Body of pancreas (tissue), 4 donors: ENCODE measurements at regions not wholly inside any gene's neighbourhood (a gene's known extent, or its start where the extent isn't known, plus 50 kb on each side); places are given as distances from the start of the nearest gene placed in this dataset.

Experiments
- POLR2A ChIP-seq, 3 donors: fragments of 450-650 bp; IDR thresholded peaks; one replicate each; pipeline ENCODE4 v1.6.1; 2016; ENCODE audit warnings: antibody characterized with exemption in 3 of 3, mild to moderate bottlenecking in 2 of 3
- TF ChIP-seq, protein P1 (sequence below), 7 experiments: fragments of 450-650 bp in 4 of 7; fragments of 200-600 bp in 3 of 7; sonication (generic) in 3 of 7; IDR thresholded peaks; one replicate each; pipeline ENCODE4 v1.5.1; 2016 to 2019; ENCODE audit warnings: antibody characterized with exemption in 7 of 7

DNA sequence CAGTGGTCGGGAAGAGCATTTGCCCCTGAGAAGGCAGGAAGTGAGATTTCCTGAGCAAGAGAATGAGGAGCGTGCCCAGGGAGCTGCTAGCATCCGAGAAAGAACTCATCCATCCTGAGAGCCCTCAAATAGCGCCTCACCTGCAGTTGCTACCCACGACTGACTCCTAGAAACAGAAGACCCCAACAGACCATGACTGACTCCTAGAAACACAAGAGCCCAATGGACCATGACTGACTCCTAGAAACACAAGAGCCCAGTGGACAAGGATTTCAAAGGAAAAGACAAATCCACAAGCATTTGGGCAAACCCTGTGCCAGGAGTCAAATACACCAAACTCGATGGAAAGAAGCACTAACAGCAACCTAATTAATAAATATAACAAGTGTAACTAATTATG lies 575.2 kb upstream of the FRG1 start:
- no peak for TF ChIP-seq POLR2A (IDR thresholded peaks at IDR 0.05)
- TF ChIP-seq, protein P1, sequence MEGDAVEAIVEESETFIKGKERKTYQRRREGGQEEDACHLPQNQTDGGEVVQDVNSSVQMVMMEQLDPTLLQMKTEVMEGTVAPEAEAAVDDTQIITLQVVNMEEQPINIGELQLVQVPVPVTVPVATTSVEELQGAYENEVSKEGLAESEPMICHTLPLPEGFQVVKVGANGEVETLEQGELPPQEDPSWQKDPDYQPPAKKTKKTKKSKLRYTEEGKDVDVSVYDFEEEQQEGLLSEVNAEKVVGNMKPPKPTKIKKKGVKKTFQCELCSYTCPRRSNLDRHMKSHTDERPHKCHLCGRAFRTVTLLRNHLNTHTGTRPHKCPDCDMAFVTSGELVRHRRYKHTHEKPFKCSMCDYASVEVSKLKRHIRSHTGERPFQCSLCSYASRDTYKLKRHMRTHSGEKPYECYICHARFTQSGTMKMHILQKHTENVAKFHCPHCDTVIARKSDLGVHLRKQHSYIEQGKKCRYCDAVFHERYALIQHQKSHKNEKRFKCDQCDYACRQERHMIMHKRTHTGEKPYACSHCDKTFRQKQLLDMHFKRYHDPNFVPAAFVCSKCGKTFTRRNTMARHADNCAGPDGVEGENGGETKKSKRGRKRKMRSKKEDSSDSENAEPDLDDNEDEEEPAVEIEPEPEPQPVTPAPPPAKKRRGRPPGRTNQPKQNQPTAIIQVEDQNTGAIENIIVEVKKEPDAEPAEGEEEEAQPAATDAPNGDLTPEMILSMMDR (IDR thresholded peaks at IDR 0.05) = no peak
